Islet precursor cell (in vitro differentiated cells): ENCODE measurements at regions not wholly inside any gene's neighbourhood (a gene's known extent, or its start where the extent isn't known, plus 50 kb on each side); places are given as distances from the start of the nearest gene placed in this dataset.

Source experiments
- DNase-seq: peaks from one replicate; pipeline ENCODE4 v3.0.0-alpha.2; 2018

DNA sequence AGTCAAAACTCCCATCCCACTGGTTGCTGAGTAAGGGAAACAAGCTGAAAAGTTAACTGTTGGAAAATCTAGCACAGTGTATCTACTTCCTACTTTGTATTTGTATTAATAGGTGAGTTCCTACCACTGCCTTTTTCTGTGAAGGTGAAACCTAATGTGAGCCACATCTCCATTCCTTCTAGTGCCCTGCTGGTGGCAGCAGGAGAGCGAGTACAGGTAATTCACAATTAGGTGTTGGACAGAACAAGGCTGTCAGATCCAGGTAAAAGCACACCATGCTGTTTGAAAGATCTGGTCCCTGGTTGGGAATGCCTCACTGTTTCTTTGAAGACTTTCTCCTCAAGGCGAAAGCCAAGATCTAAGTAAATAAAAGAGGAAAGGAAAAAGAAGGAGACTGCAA lies 528.4 kb downstream of the PKHD1 start:
- DNase-seq: peak; percentile 55

DNA sequence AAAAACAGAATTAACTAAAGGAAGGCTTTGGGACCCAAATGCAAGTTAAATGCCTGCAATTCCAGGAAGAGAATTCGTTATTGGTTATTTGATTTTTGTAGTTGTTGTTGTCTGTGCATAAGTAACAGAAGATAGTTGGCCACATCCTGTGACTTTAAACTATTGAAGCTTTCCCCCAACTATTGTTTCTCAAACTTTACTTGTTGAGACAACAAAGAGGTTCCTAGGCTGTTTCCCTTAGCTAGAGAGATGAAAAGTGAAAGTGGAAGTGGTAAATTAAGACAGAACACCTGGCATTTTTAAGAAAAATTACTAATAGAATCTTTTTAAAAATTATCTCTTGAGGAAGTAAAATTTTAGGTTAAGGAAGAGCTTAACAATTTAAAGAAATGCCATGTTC lies 525.2 kb downstream of the PKHD1 start:
- DNase-seq: no peak
